ENCODE measurements at regions not wholly inside any gene's neighbourhood (a gene's known extent, or its start where the extent isn't known, plus 50 kb on each side); places are given as distances from the start of the nearest gene placed in this dataset.

GRCh38 chr7:138238734-138239659 is 162.7 kb downstream of the AKR1D1 start:
- intact Hi-C loops (cut with micrococcal nuclease): no loop called here
- ATAC-seq (no peak), DNase-seq (no peak)
- H3K27ac ChIP-seq (ENCODE audit: low read depth, low read length): no peak overlapping the region
- CTCF ChIA-PET: no interaction called here
- Mint-ChIP-seq H3K4me1 (no peaks in the 10 kb centered on the region), H3K27ac (no peak overlapping the region), H3K9me3 (peaks cover 0 to 2% (median 0%) of the 10 kb centered on the region in 11 donors), H3K27me3 (peaks cover 0 to 6% (median 0%) of the 10 kb centered on the region in 5 donors), H3K36me3 (no peaks in the 10 kb centered on the region), H3K4me3 (no peak overlapping the region)
- POLR2A ChIA-PET: no interaction called here
- H3K9me3 ChIP-seq (ENCODE audit: control insufficient read depth in 2 of 3, low read length in 3 of 3): no peaks in the 10 kb centered on the region
- no peaks in the 10 kb centered on the region for H3K27me3 ChIP-seq (ENCODE audit: control insufficient read depth in 2 of 2, insufficient read depth in 2 of 2, low read length in 2 of 2)
- no peak overlapping the region for H3K4me3 ChIP-seq (ENCODE audit: low read length)
- H3K36me3 ChIP-seq (ENCODE audit: control insufficient read depth in 2 of 3, insufficient read depth in 3 of 3, low read length in 3 of 3): no peaks in the 10 kb centered on the region
- H3K4me1 ChIP-seq (ENCODE audit: control insufficient read depth in 2 of 2, insufficient read depth in 2 of 2, low read length in 2 of 2): no peaks in the 10 kb centered on the region

GRCh38 chr7:138243430-138243829 is 167.2 kb downstream of the AKR1D1 start:
- Histone ChIP-seq H3K27ac (ENCODE audit: low read depth, low read length) (no peak overlapping the region), H3K36me3 (ENCODE audit: control insufficient read depth in 2 of 3, insufficient read depth in 3 of 3, low read length in 3 of 3) (no peaks in the 10 kb centered on the region), H3K9me3 (ENCODE audit: control insufficient read depth in 2 of 3, low read length in 3 of 3) (no peaks in the 10 kb centered on the region), H3K27me3 (ENCODE audit: control insufficient read depth in 2 of 2, insufficient read depth in 2 of 2, low read length in 2 of 2) (no peaks in the 10 kb centered on the region), H3K4me3 (ENCODE audit: low read length) (no peak overlapping the region), H3K4me1 (ENCODE audit: control insufficient read depth in 2 of 2, insufficient read depth in 2 of 2, low read length in 2 of 2) (no peaks in the 10 kb centered on the region)
- DNase-seq (no peak), ATAC-seq (no peak)
- Mint-ChIP-seq H3K36me3 (peaks cover 0 to 6% (median 0%) of the 10 kb centered on the region in 5 donors), H3K9me3 (peaks cover 0 to 13% (median 8%) of the 10 kb centered on the region in 11 donors), H3K4me1 (no peaks in the 10 kb centered on the region), H3K4me3 (no peak overlapping the region), H3K27me3 (no peaks in the 10 kb centered on the region), H3K27ac (no peak overlapping the region)
- intact Hi-C loops (cut with micrococcal nuclease): no loop called here
- ChIA-PET CTCF (no interaction called here), POLR2A (no interaction called here)

- Histone ChIP-seq H3K36me3 (ENCODE audit: control insufficient read depth in 2 of 3, insufficient read depth in 3 of 3, low read length in 3 of 3) (no peaks in the 10 kb centered on the region), H3K27me3 (ENCODE audit: control insufficient read depth in 2 of 2, insufficient read depth in 2 of 2, low read length in 2 of 2) (no peaks in the 10 kb centered on the region), H3K27ac (ENCODE audit: low read depth, low read length) (no peak overlapping the region), H3K4me1 (ENCODE audit: control insufficient read depth in 2 of 2, insufficient read depth in 2 of 2, low read length in 2 of 2) (no peaks in the 10 kb centered on the region), H3K9me3 (ENCODE audit: control insufficient read depth in 2 of 3, low read length in 3 of 3) (no peaks in the 10 kb centered on the region), H3K4me3 (ENCODE audit: low read length) (no peak overlapping the region)
- intact Hi-C loops (cut with micrococcal nuclease): no loop called here
- no peaks in the 10 kb centered on the region for H3K27me3 Mint-ChIP-seq
- H3K9me3 Mint-ChIP-seq: peaks cover 0 to 13% (median 8%) of the 10 kb centered on the region in 11 donors
- ChIA-PET CTCF (no interaction called here), POLR2A (no interaction called here)
- no peaks in the 10 kb centered on the region for H3K4me1 Mint-ChIP-seq
- H3K27ac Mint-ChIP-seq: no peak overlapping the region
- peaks cover 0 to 6% (median 0%) of the 10 kb centered on the region in 5 donors for H3K36me3 Mint-ChIP-seq
- no peak overlapping the region for H3K4me3 Mint-ChIP-seq
- DNase-seq: no peak
- no peak for ATAC-seq
Observed at GRCh38 chr7:138243836-138244235, 167.6 kb downstream of the AKR1D1 start.

- ATAC-seq (no peak), DNase-seq (no peak)
- ChIA-PET POLR2A (no interaction called here), CTCF (no interaction called here)
- no peaks in the 10 kb centered on the region for H3K36me3 ChIP-seq (ENCODE audit: control insufficient read depth in 2 of 3, insufficient read depth in 3 of 3, low read length in 3 of 3)
- Mint-ChIP-seq H3K4me3 (no peak overlapping the region), H3K27me3 (no peaks in the 10 kb centered on the region), H3K4me1 (no peaks in the 10 kb centered on the region), H3K27ac (no peak overlapping the region), H3K9me3 (peaks cover 0 to 13% (median 8%) of the 10 kb centered on the region in 11 donors), H3K36me3 (peaks cover 0 to 6% (median 0%) of the 10 kb centered on the region in 5 donors)
- H3K4me1 ChIP-seq (ENCODE audit: control insufficient read depth in 2 of 2, insufficient read depth in 2 of 2, low read length in 2 of 2): no peaks in the 10 kb centered on the region
- H3K9me3 ChIP-seq (ENCODE audit: control insufficient read depth in 2 of 3, low read length in 3 of 3): no peaks in the 10 kb centered on the region
- intact Hi-C loops (cut with micrococcal nuclease): no loop called here
- H3K4me3 ChIP-seq (ENCODE audit: low read length): no peak overlapping the region
- no peaks in the 10 kb centered on the region for H3K27me3 ChIP-seq (ENCODE audit: control insufficient read depth in 2 of 2, insufficient read depth in 2 of 2, low read length in 2 of 2)
- no peak overlapping the region for H3K27ac ChIP-seq (ENCODE audit: low read depth, low read length)
Observed at GRCh38 chr7:138244606-138245005, 168.3 kb downstream of the AKR1D1 start.

GRCh38 chr7:138245216-138245615 is 169.0 kb downstream of the AKR1D1 start:
- intact Hi-C loops (cut with micrococcal nuclease): no loop called here
- DNase-seq (no peak), ATAC-seq (no peak)
- no peak overlapping the region for H3K27ac Mint-ChIP-seq
- Histone ChIP-seq H3K4me1 (ENCODE audit: control insufficient read depth in 2 of 2, insufficient read depth in 2 of 2, low read length in 2 of 2) (no peaks in the 10 kb centered on the region), H3K4me3 (ENCODE audit: low read length) (no peak overlapping the region), H3K27me3 (ENCODE audit: control insufficient read depth in 2 of 2, insufficient read depth in 2 of 2, low read length in 2 of 2) (no peaks in the 10 kb centered on the region), H3K9me3 (ENCODE audit: control insufficient read depth in 2 of 3, low read length in 3 of 3) (no peaks in the 10 kb centered on the region), H3K36me3 (ENCODE audit: control insufficient read depth in 2 of 3, insufficient read depth in 3 of 3, low read length in 3 of 3) (no peaks in the 10 kb centered on the region), H3K27ac (ENCODE audit: low read depth, low read length) (no peak overlapping the region)
- H3K9me3 Mint-ChIP-seq: peaks cover 0 to 13% (median 8%) of the 10 kb centered on the region in 11 donors
- H3K4me1 Mint-ChIP-seq: no peaks in the 10 kb centered on the region
- no peak overlapping the region for H3K4me3 Mint-ChIP-seq
- ChIA-PET POLR2A (no interaction called here), CTCF (no interaction called here)
- peaks cover 0 to 6% (median 0%) of the 10 kb centered on the region in 5 donors for H3K36me3 Mint-ChIP-seq
- H3K27me3 Mint-ChIP-seq: no peaks in the 10 kb centered on the region

GRCh38 chr7:138245682-138246081 is 169.4 kb downstream of the AKR1D1 start:
- H3K27ac Mint-ChIP-seq: no peak overlapping the region
- H3K9me3 Mint-ChIP-seq: peaks cover 0 to 13% (median 8%) of the 10 kb centered on the region in 11 donors
- POLR2A ChIA-PET: no interaction called here
- ATAC-seq: no peak
- no peak for DNase-seq
- CTCF ChIA-PET: no interaction called here
- Histone ChIP-seq H3K9me3 (ENCODE audit: control insufficient read depth in 2 of 3, low read length in 3 of 3) (no peaks in the 10 kb centered on the region), H3K36me3 (ENCODE audit: control insufficient read depth in 2 of 3, insufficient read depth in 3 of 3, low read length in 3 of 3) (no peaks in the 10 kb centered on the region), H3K4me1 (ENCODE audit: control insufficient read depth in 2 of 2, insufficient read depth in 2 of 2, low read length in 2 of 2) (no peaks in the 10 kb centered on the region), H3K27me3 (ENCODE audit: control insufficient read depth in 2 of 2, insufficient read depth in 2 of 2, low read length in 2 of 2) (no peaks in the 10 kb centered on the region), H3K27ac (ENCODE audit: low read depth, low read length) (no peak overlapping the region), H3K4me3 (ENCODE audit: low read length) (no peak overlapping the region)
- H3K36me3 Mint-ChIP-seq: peaks cover 0 to 6% (median 0%) of the 10 kb centered on the region in 5 donors
- H3K4me1 Mint-ChIP-seq: no peaks in the 10 kb centered on the region
- no peak overlapping the region for H3K4me3 Mint-ChIP-seq
- no peaks in the 10 kb centered on the region for H3K27me3 Mint-ChIP-seq
- intact Hi-C loops (cut with micrococcal nuclease): no loop called here

- H3K4me1 ChIP-seq (ENCODE audit: control insufficient read depth in 2 of 2, insufficient read depth in 2 of 2, low read length in 2 of 2): no peaks in the 10 kb centered on the region
- H3K9me3 Mint-ChIP-seq: peaks cover 0 to 13% (median 8%) of the 10 kb centered on the region in 11 donors
- H3K4me3 ChIP-seq (ENCODE audit: low read length): no peak overlapping the region
- POLR2A ChIA-PET: no interaction called here
- CTCF ChIA-PET: no interaction called here
- no peak for DNase-seq
- no peak overlapping the region for H3K27ac Mint-ChIP-seq
- no peak overlapping the region for H3K27ac ChIP-seq (ENCODE audit: low read depth, low read length)
- H3K4me3 Mint-ChIP-seq: no peak overlapping the region
- ATAC-seq: no peak
- no peaks in the 10 kb centered on the region for H3K27me3 Mint-ChIP-seq
- H3K4me1 Mint-ChIP-seq: no peaks in the 10 kb centered on the region
- H3K36me3 ChIP-seq (ENCODE audit: control insufficient read depth in 2 of 3, insufficient read depth in 3 of 3, low read length in 3 of 3): no peaks in the 10 kb centered on the region
- H3K27me3 ChIP-seq (ENCODE audit: control insufficient read depth in 2 of 2, insufficient read depth in 2 of 2, low read length in 2 of 2): no peaks in the 10 kb centered on the region
- H3K36me3 Mint-ChIP-seq: peaks cover 0 to 6% (median 0%) of the 10 kb centered on the region in 5 donors
- H3K9me3 ChIP-seq (ENCODE audit: control insufficient read depth in 2 of 3, low read length in 3 of 3): no peaks in the 10 kb centered on the region
- intact Hi-C loops (cut with micrococcal nuclease): no loop called here
Observed at GRCh38 chr7:138246428-138246827, 170.2 kb downstream of the AKR1D1 start.
